Esophagus (tissue), 2 donors: ENCODE measurements at regions not wholly inside any gene's neighbourhood (a gene's known extent, or its start where the extent isn't known, plus 50 kb on each side); places are given as distances from the start of the nearest gene placed in this dataset.
"Not testable (repeated sequence)": the region's sequence is repeated elsewhere in the genome, so short reads cannot be mapped to it uniquely, and the experiment has no call there.

ENCODE experiments used
- H3K27ac ChIP-seq, 2 donors: one replicate each; pipeline ENCODE4 v1.5.1; 2013; ENCODE audit warnings: low read depth in 2 of 2, mild to moderate bottlenecking in 2 of 2, inconsistent platforms in 1 of 2, low read length in 1 of 2, moderate library complexity in 1 of 2
- H3K27me3 ChIP-seq, 2 donors: one replicate each; pipeline ENCODE4 v1.6.1; 2013; ENCODE audit warnings: low read length in 2 of 2, control low read depth in 1 of 2, mild to moderate bottlenecking in 1 of 2; ENCODE audit not compliant: insufficient read depth in 2 of 2, control insufficient read depth in 1 of 2
- H3K36me3 ChIP-seq, 2 donors: one replicate each; pipeline ENCODE4 v1.6.1; 2013; ENCODE audit warnings: low read length in 1 of 2; ENCODE audit not compliant: control insufficient read depth in 2 of 2, insufficient read depth in 2 of 2
- H3K4me1 ChIP-seq, 2 donors: one replicate each; pipeline ENCODE4 v1.6.1; 2013; ENCODE audit warnings: low read length in 1 of 2; ENCODE audit not compliant: control insufficient read depth in 2 of 2, insufficient read depth in 2 of 2
- H3K4me3 ChIP-seq, 2 donors: one replicate each; pipeline ENCODE4 v1.5.1; 2013; ENCODE audit warnings: low read length in 2 of 2, mild to moderate bottlenecking in 2 of 2, low read depth in 1 of 2, moderate library complexity in 1 of 2
- H3K9me3 ChIP-seq, 2 donors: one replicate each; pipeline ENCODE4 v1.6.1; 2013; ENCODE audit warnings: mild to moderate bottlenecking in 2 of 2, low read depth in 1 of 2, low read length in 1 of 2, moderate library complexity in 1 of 2; ENCODE audit not compliant: control insufficient read depth in 2 of 2, insufficient read depth in 1 of 2
- WGBS, 2 donors: extraction: QIAGEN DNeasy Blood & Tissue Kit; methylation state at CpG; one replicate each; pipeline ENCODE4 v1.1.7; 2013; 5-methylcytosine and 5-hydroxymethylcytosine counted together
- donor health status: healthy with polysubstance abuse.
- donor health status: Bipolar disorder and iron deficiency.

GRCh38 chr4:119977076-119977940, 89.3 kb downstream of the MAD2L1 start:
- Histone ChIP-seq H3K36me3 (no peaks in the 10 kb centered on the region), H3K27me3 (no peaks in the 10 kb centered on the region), H3K4me3 (no peak overlapping the region), H3K27ac (no peak overlapping the region), H3K9me3 (no peaks in the 10 kb centered on the region), H3K4me1 (no peaks in the 10 kb centered on the region)
- 56 to 63% methylated on average over 9 of the region's 9 CpGs for WGBS, 2 donors

GRCh38 chr4:119971431-119972084, 95.1 kb downstream of the MAD2L1 start:
- no peaks in the 10 kb centered on the region for H3K27me3 ChIP-seq
- H3K27ac ChIP-seq: no peak overlapping the region
- H3K4me1 ChIP-seq: no peaks in the 10 kb centered on the region
- no peak overlapping the region for H3K4me3 ChIP-seq
- 69 to 80% methylated on average over 1 of the region's 1 CpG for WGBS, 2 donors
- no peaks in the 10 kb centered on the region for H3K36me3 ChIP-seq
- no peaks in the 10 kb centered on the region for H3K9me3 ChIP-seq

DNA sequence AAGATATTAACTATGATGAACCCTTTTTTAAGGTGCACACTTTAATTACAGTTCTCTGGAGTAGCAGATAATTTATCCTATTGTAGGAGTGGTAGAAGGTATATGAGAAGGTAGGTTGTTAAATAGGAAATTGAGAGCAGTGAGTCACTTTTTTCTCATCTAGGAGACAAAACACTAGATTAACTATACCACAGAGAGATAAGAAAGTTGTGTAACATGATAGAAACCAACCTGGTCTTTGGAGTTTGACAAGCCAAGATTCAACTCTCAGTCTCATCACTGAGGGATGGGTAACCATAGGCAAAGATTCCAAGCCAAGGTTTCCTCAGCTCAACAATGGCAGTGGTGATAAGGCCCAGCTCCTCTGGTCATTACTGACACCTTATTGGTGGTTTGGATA, 104.0 kb downstream of the MAD2L1 start:
- Histone ChIP-seq H3K27me3 (no peaks in the 10 kb centered on the region), H3K4me3 (no peak overlapping the region), H3K27ac (no peak overlapping the region), H3K4me1 (no peaks in the 10 kb centered on the region), H3K9me3 (no peaks in the 10 kb centered on the region), H3K36me3 (no peaks in the 10 kb centered on the region)

GRCh38 chr4:119958983-119959382, 107.7 kb downstream of the MAD2L1 start:
- no peaks in the 10 kb centered on the region for H3K9me3 ChIP-seq
- no peak overlapping the region for H3K4me3 ChIP-seq
- no peaks in the 10 kb centered on the region for H3K27me3 ChIP-seq
- H3K27ac ChIP-seq: no peak overlapping the region
- no peaks in the 10 kb centered on the region for H3K4me1 ChIP-seq
- no peaks in the 10 kb centered on the region for H3K36me3 ChIP-seq

DNA sequence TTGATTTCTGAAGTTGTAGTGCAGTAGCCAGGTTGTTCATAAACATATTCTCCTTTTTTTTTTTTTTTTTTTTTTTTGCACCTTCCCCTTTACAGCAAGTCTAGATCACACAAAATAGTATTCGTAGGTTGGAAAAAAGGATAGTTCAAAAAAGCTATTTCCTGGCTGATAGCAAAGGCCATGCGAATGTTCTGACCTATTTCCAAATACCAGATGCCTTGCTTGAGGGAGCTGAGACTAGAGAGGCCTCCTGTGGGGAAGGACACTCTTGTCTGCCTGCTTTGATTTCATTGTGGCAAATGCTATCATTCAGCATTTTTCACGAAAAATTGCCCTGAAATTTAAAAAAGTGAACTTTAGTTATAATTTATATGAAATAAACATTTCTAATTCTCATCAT, 111.4 kb downstream of the MAD2L1 start:
- no peaks in the 10 kb centered on the region for H3K9me3 ChIP-seq
- no peaks in the 10 kb centered on the region for H3K27me3 ChIP-seq
- no peak overlapping the region for H3K4me3 ChIP-seq
- H3K4me1 ChIP-seq: no peaks in the 10 kb centered on the region
- no peak overlapping the region for H3K27ac ChIP-seq
- H3K36me3 ChIP-seq: no peaks in the 10 kb centered on the region
- 76 to 77% methylated on average over 3 of the region's 3 CpGs for WGBS, 2 donors

- H3K4me3 ChIP-seq, H3K27ac ChIP-seq, H3K9me3 ChIP-seq, H3K36me3 ChIP-seq, H3K4me1 ChIP-seq, H3K27me3 ChIP-seq: not testable (repeated sequence)
- WGBS, 2 donors: 96% methylated on average over 15 to 18 of the region's 18 CpGs
Observed at GRCh38 chr4:119954487-119954886, 112.2 kb downstream of the MAD2L1 start.

DNA sequence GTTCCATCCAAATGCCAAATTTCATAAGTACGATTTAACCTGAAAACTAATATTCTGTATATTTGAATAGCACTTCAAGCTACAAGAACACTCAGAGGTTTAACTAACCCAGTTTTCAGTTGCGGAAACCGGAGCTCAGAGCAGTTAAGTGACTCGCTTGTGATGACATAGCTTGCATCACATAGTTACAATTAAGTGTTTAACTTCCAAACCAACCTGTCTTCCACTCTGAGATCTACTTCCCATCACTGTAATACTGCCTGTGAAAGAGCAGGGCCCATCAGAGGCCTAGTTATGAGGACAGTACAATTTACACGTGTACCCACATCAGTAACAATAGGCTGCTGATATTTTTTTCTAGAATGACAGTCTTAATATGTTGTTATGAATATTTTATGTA, 120.3 kb downstream of the MAD2L1 start:
- Histone ChIP-seq H3K9me3 (no peaks in the 10 kb centered on the region), H3K36me3 (no peaks in the 10 kb centered on the region), H3K4me1 (no peaks in the 10 kb centered on the region), H3K27me3 (peaks cover 0 to 2% of the 10 kb centered on the region in 2 donors), H3K4me3 (no peak overlapping the region), H3K27ac (no peak overlapping the region)
- 70 to 71% methylated on average over 5 of the region's 5 CpGs for WGBS, 2 donors

DNA sequence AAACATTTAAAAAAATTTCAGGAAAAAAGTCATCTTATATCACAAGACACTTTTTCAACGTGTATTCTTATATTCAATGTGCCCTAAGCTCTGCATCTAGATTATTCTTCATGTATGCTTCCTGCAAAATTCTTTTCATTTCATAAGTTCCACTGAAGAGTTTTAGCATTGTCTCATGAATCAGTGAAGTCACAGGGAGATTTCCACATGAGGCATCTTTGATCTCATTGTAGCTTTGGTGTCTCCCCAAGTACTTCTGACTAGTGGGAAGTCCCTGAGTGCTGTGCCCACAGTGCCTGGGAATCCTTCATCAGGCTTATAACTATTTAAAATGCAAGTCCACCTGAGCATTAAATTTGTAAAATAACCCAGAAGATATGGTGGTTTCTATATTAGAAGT, 123.8 kb downstream of the MAD2L1 start:
- Histone ChIP-seq H3K9me3 (no peaks in the 10 kb centered on the region), H3K4me1 (no peaks in the 10 kb centered on the region), H3K4me3 (no peak overlapping the region), H3K36me3 (no peaks in the 10 kb centered on the region), H3K27ac (no peak overlapping the region), H3K27me3 (peaks cover 0 to 2% of the 10 kb centered on the region in 2 donors)
- 73 to 76% methylated on average over 1 of the region's 1 CpG for WGBS, 2 donors

GRCh38 chr4:119940557-119940956, 126.1 kb downstream of the MAD2L1 start:
- 71 to 88% methylated on average over 1 of the region's 1 CpG for WGBS, 2 donors
- Histone ChIP-seq H3K4me3 (no peak overlapping the region), H3K36me3 (no peaks in the 10 kb centered on the region), H3K27me3 (peaks cover 0 to 2% of the 10 kb centered on the region in 2 donors), H3K4me1 (no peaks in the 10 kb centered on the region), H3K27ac (no peak overlapping the region), H3K9me3 (no peaks in the 10 kb centered on the region)
